ENCODE measurements at regions not wholly inside any gene's neighbourhood (a gene's known extent, or its start where the extent isn't known, plus 50 kb on each side); places are given as distances from the start of the nearest gene placed in this dataset.

DNA sequence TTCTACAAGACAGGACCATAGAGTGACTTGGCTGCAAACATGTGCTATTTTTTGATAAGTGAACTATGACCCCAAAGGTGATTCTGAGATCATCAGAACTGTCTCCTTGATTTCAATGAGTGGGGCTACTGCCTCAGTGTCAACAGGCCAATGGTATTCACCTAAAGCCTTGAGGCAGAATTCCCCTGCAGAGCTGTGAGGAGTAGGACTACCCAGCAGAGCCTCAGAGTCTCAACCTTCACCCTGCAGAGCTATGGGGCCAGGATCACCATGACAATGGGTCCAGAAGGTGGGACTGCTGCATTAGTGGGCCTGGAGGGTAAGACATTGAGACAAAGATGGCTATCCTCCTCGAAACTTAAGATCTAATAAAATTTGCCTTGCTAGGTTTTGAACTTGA lies 1668.2 kb upstream of the SLC39A10 start:
- intact Hi-C loops (cut with DNase I; ENCODE audit: low total_unique reads): no loop called here
- TF ChIP-seq POLR2A (IDR thresholded peaks at IDR 0.05): no peak
- TF ChIP-seq, protein P1, sequence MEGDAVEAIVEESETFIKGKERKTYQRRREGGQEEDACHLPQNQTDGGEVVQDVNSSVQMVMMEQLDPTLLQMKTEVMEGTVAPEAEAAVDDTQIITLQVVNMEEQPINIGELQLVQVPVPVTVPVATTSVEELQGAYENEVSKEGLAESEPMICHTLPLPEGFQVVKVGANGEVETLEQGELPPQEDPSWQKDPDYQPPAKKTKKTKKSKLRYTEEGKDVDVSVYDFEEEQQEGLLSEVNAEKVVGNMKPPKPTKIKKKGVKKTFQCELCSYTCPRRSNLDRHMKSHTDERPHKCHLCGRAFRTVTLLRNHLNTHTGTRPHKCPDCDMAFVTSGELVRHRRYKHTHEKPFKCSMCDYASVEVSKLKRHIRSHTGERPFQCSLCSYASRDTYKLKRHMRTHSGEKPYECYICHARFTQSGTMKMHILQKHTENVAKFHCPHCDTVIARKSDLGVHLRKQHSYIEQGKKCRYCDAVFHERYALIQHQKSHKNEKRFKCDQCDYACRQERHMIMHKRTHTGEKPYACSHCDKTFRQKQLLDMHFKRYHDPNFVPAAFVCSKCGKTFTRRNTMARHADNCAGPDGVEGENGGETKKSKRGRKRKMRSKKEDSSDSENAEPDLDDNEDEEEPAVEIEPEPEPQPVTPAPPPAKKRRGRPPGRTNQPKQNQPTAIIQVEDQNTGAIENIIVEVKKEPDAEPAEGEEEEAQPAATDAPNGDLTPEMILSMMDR (IDR thresholded peaks at IDR 0.05): no peak
- WGBS, 2 donors: 73 to 86% methylated on average over 1 of the region's 1 CpG
- DNase-seq (ENCODE audit: low spot score in 2 of 2): no peak
- H3K4me3 ChIP-seq (ENCODE audit: low read depth, poor library complexity, severe bottlenecking): no peak overlapping the region

DNA sequence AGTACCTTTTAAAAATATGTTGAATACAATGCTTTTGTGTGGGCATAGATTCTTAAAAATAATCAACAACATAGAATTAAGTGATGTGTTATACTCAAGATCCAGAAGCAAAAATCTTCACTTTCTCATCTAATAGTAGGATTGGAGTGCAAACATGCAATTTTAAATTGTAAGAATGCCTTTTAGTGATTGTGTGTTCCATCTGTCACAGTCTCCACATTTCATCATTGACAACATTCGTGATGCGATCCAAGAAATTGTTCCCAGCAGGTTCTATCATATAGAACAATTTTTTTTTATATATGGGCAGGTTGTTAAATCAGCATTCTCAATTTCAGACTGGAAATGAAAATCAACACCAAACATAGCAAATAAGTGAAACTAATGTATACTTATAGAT lies 1671.8 kb upstream of the SLC39A10 start:
- no peak for DNase-seq (ENCODE audit: low spot score in 2 of 2)
- TF ChIP-seq, protein P1 (IDR thresholded peaks at IDR 0.05): no peak
- no peak for TF ChIP-seq POLR2A (IDR thresholded peaks at IDR 0.05)
- H3K4me3 ChIP-seq (ENCODE audit: low read depth, poor library complexity, severe bottlenecking): no peak overlapping the region
- 81 to 88% methylated on average over 2 of the region's 2 CpGs for WGBS, 2 donors
- intact Hi-C loops (cut with DNase I; ENCODE audit: low total_unique reads): no loop called here

DNA sequence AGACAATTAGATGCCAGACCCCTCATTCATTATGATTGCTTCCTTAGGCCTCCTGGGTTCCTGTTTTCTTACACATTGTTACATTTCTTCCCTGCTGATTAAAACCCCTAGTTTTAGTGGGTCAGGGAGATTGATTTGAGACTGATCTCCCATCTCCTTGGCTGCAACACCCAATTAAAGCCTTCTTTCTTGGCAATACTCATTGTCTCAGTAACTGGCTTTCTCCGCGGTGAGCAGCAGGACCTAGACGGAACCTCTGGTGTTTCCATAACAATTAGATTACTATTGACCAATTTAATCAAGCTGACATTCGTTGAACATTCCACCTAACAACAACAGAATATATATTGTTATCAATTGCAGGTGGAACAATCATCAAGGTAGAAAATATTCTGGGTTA lies 1676.4 kb upstream of the SLC39A10 start:
- whole genome bisulfite sequencing, 2 donors: 79 to 80% methylated on average over 4 of the region's 4 CpGs
- no peak for TF ChIP-seq POLR2A (IDR thresholded peaks at IDR 0.05)
- TF ChIP-seq, protein P1 (IDR thresholded peaks at IDR 0.05): no peak
- no peak for DNase-seq (ENCODE audit: low spot score in 2 of 2)
- intact Hi-C loops (cut with DNase I; ENCODE audit: low total_unique reads): no loop called here
- H3K4me3 ChIP-seq (ENCODE audit: low read depth, poor library complexity, severe bottlenecking): no peak overlapping the region

DNA sequence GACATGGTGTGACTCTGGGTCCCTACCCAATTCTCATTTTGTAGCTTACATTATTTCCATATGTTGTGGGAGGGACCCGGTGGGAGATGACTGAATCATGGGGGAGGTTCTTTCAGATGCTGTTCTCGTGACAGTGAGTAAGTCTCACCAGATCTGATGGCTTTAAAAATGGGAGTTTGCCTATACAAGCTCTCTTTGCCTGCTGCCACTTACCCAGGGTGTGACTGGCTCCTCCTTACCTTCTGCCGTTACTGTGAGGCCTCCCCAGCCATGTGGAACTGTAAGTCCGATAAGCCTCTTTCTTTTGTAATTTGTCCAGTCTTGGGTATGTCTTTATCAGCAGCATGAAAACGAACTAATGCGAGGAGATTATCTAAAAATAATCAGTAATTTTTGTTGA lies 1683.2 kb upstream of the SLC39A10 start:
- H3K4me3 ChIP-seq (ENCODE audit: low read depth, poor library complexity, severe bottlenecking): no peak overlapping the region
- DNase-seq (ENCODE audit: low spot score in 2 of 2): no peak
- 80 to 83% methylated on average over 6 of the region's 6 CpGs for WGBS, 2 donors
- intact Hi-C loops (cut with DNase I; ENCODE audit: low total_unique reads): no loop called here
- no peak for TF ChIP-seq POLR2A (IDR thresholded peaks at IDR 0.05)
- TF ChIP-seq, protein P1 (IDR thresholded peaks at IDR 0.05): no peak

DNA sequence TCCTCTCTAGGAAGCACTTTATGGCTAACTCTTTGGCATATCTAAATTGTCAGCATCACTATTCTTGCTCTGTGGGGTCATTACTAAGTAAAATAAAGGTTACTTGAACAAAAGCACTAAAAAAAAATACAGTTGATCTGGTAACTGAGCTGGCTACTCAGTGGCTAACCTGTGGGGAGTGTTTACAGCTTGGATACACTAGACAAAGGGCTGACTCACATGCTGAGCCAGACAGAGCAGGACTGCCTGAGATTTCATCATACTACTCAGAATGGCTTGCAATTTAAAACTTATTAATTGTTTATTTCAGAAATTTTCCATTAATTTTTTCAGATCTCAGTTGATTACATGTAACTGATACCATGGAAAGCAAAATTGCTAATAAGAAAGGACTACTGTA lies 1690.4 kb upstream of the SLC39A10 start:
- intact Hi-C loops (cut with DNase I; ENCODE audit: low total_unique reads): no loop called here
- H3K4me3 ChIP-seq (ENCODE audit: low read depth, poor library complexity, severe bottlenecking): no peak overlapping the region
- DNase-seq (ENCODE audit: low spot score in 2 of 2): no peak
- TF ChIP-seq, protein P1 (IDR thresholded peaks at IDR 0.05): no peak
- no peak for TF ChIP-seq POLR2A (IDR thresholded peaks at IDR 0.05)

DNA sequence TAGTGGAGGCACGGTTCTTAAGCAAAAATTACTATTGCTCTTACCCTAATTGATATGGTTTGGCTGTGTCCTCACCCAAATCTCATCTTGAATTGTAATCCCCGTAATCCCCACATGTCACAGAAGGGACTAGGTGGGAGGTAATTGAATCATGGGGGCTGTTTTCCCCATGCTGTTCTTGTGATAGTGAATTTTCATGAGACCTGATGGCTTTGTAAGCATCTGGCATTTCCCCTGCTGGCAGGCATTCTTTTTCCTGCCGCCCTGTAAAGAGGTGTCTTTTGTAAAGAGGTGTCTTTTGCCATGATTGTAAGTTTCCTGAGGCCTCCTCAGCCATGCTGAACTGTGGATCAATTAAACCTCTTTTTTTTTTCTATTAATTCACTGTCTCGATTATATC lies 1691.8 kb upstream of the SLC39A10 start:
- no peak for DNase-seq (ENCODE audit: low spot score in 2 of 2)
- intact Hi-C loops (cut with DNase I; ENCODE audit: low total_unique reads): no loop called here
- H3K4me3 ChIP-seq (ENCODE audit: low read depth, poor library complexity, severe bottlenecking): no peak overlapping the region
- TF ChIP-seq, protein P1 (IDR thresholded peaks at IDR 0.05): no peak
- no peak for TF ChIP-seq POLR2A (IDR thresholded peaks at IDR 0.05)
- WGBS, 2 donors: 78 to 81% methylated on average over 4 of the region's 4 CpGs

Data from lower leg skin (tissue), 4 donors.